Calu3 (cell line): ENCODE measurements at regions not wholly inside any gene's neighbourhood (a gene's known extent, or its start where the extent isn't known, plus 50 kb on each side); places are given as distances from the start of the nearest gene placed in this dataset.

Source experiments
- BruUV-seq: library from RNA; stranded (reverse); fragments of 400-500 nt; replicated peaks from 2 replicates; lab custom pipeline; 2021; lab: Mats Ljungman, UMichigan
- CTCF ChIA-PET: fragments of 300-600 bp; sonication (Branson Sonifier 250); formaldehyde crosslinking; loops from one replicate; lab custom pipeline; 2022; ENCODE audit warnings: antibody characterized with exemption; lab: Charles Lee
- DNase-seq: peaks from one replicate; pipeline ENCODE4 v3.0.0; 2022
- H3K27ac Mint-ChIP-seq: one replicate; pipeline ENCODE4 v1.8.0; 2022; ENCODE audit warnings: mixed read lengths; ENCODE audit not compliant: unreplicated experiment
- H3K27me3 Mint-ChIP-seq: one replicate; pipeline ENCODE4 v1.8.0; 2022; ENCODE audit warnings: mixed read lengths; ENCODE audit not compliant: unreplicated experiment
- H3K36me3 Mint-ChIP-seq: one replicate; pipeline ENCODE4 v1.8.0; 2022; ENCODE audit warnings: mild to moderate bottlenecking, moderate library complexity, mixed read lengths; ENCODE audit not compliant: insufficient read depth, unreplicated experiment
- H3K4me1 Mint-ChIP-seq: one replicate; pipeline ENCODE4 v1.8.0; 2022; ENCODE audit warnings: mild to moderate bottlenecking, low read depth, mixed read lengths; ENCODE audit not compliant: unreplicated experiment
- H3K4me3 Mint-ChIP-seq: one replicate; pipeline ENCODE4 v1.8.0; 2022; ENCODE audit warnings: mild to moderate bottlenecking, low read depth, moderate library complexity, mixed read lengths; ENCODE audit not compliant: unreplicated experiment
- H3K9me3 Mint-ChIP-seq: one replicate; pipeline ENCODE4 v1.8.0; 2022; ENCODE audit warnings: low read depth, mixed read lengths; ENCODE audit not compliant: unreplicated experiment
- CTCF ChIP-seq: fragments of 200-600 bp; IDR thresholded peaks from one replicate; pipeline ENCODE4 v1.8.0; 2022; ENCODE audit warnings: antibody characterized with exemption; ENCODE audit not compliant: unreplicated experiment
- intact Hi-C: fragments of 100-400 bp; cut with micrococcal nuclease; formaldehyde crosslinking; loops from one replicate; pipeline ENCODE4 v1.10.0; 2022; ENCODE audit not compliant: unreplicated experiment

- Mint-ChIP-seq H3K9me3 (peaks cover under 1% of the 10 kb centered on the region), H3K27ac (no peak overlapping the region), H3K4me1 (no peaks in the 10 kb centered on the region), H3K27me3 (peaks cover 89% of the 10 kb centered on the region), H3K4me3 (no peak overlapping the region), H3K36me3 (no peaks in the 10 kb centered on the region)
- no TSS peak for BruUV-seq
- no peak for DNase-seq
- intact Hi-C loops, result no loop called here
- TF ChIP-seq CTCF, result no peak
- CTCF ChIA-PET, result no interaction called here
Observed at GRCh38 chr5:73264631-73265030, 91.6 kb downstream of the TMEM174 start.

GRCh38 chr5:73263001-73263710 is 90.2 kb downstream of the TMEM174 start:
- no peaks in the 10 kb centered on the region for H3K4me1 Mint-ChIP-seq
- no TSS peak for BruUV-seq
- CTCF ChIA-PET, result no interaction called here
- intact Hi-C loops, result no loop called here
- peaks cover 89% of the 10 kb centered on the region for H3K27me3 Mint-ChIP-seq
- no peak overlapping the region for H3K27ac Mint-ChIP-seq
- H3K4me3 Mint-ChIP-seq, result no peak overlapping the region
- no peak for TF ChIP-seq CTCF
- no peak for DNase-seq
- no peaks in the 10 kb centered on the region for H3K36me3 Mint-ChIP-seq
- H3K9me3 Mint-ChIP-seq, result peaks cover 2% of the 10 kb centered on the region

- Mint-ChIP-seq H3K36me3 (no peaks in the 10 kb centered on the region), H3K27me3 (peaks cover 82% of the 10 kb centered on the region), H3K4me1 (no peaks in the 10 kb centered on the region), H3K9me3 (peaks cover 2% of the 10 kb centered on the region), H3K4me3 (no peak overlapping the region), H3K27ac (no peak overlapping the region)
- intact Hi-C loops, result no loop called here
- BruUV-seq, result no TSS peak
- DNase-seq, result no peak
- TF ChIP-seq CTCF, result no peak
- CTCF ChIA-PET, result interaction anchor here (0.6 kb wide), 1 partner anchor 550 kb away, joined by 3 read pairs; no protein-coding TSS in a partner anchor
Observed at GRCh38 chr5:73256862-73257261, 83.9 kb downstream of the TMEM174 start.

- intact Hi-C loops, result no loop called here
- no peak for TF ChIP-seq CTCF
- Mint-ChIP-seq H3K9me3 (peaks cover 2% of the 10 kb centered on the region), H3K36me3 (no peaks in the 10 kb centered on the region), H3K4me1 (no peaks in the 10 kb centered on the region), H3K27me3 (peaks cover 82% of the 10 kb centered on the region), H3K27ac (no peak overlapping the region), H3K4me3 (no peak overlapping the region)
- BruUV-seq, result no TSS peak
- DNase-seq, result no peak
- CTCF ChIA-PET, result interaction anchor here (0.6 kb wide), 1 partner anchor 550 kb away, joined by 3 read pairs; no protein-coding TSS in a partner anchor
Observed at GRCh38 chr5:73256462-73256861, 83.5 kb downstream of the TMEM174 start.
